Activated naive CD4-positive, alpha-beta T cell treated with anti-CD3 and anti-CD28 coated beads, Interleukin-2, amount 50 U/mL, for 24 hours (primary cell): ENCODE measurements at regions not wholly inside any gene's neighbourhood (a gene's known extent, or its start where the extent isn't known, plus 50 kb on each side); places are given as distances from the start of the nearest gene placed in this dataset.
"Not testable (repeated sequence)": the region's sequence is repeated elsewhere in the genome, so short reads cannot be mapped to it uniquely, and the experiment has no call there.

ENCODE experiments used
- H3K27ac Mint-ChIP-seq: one replicate; pipeline ENCODE4 v1.8.0; 2021; ENCODE audit warnings: mild to moderate bottlenecking, mixed read lengths
- H3K27me3 Mint-ChIP-seq: one replicate; pipeline ENCODE4 v1.8.0; 2021; ENCODE audit warnings: mixed read lengths
- H3K36me3 Mint-ChIP-seq: one replicate; pipeline ENCODE4 v1.8.0; 2021; ENCODE audit warnings: mixed read lengths
- H3K4me1 Mint-ChIP-seq: one replicate; pipeline ENCODE4 v1.8.0; 2021; ENCODE audit warnings: mixed read lengths
- H3K4me3 Mint-ChIP-seq: one replicate; pipeline ENCODE4 v1.8.0; 2021; ENCODE audit warnings: mild to moderate bottlenecking, mixed read lengths
- H3K9me3 Mint-ChIP-seq: one replicate; pipeline ENCODE4 v1.8.0; 2021; ENCODE audit warnings: mixed read lengths

GRCh38 chr11:69908511-69909220, 89.5 kb upstream of the FGF3 start:
- H3K27me3 Mint-ChIP-seq: peaks cover 18% of the 10 kb centered on the region
- H3K4me1 Mint-ChIP-seq: no peaks in the 10 kb centered on the region
- no peaks in the 10 kb centered on the region for H3K9me3 Mint-ChIP-seq
- no peaks in the 10 kb centered on the region for H3K36me3 Mint-ChIP-seq
- H3K27ac Mint-ChIP-seq: no peak overlapping the region
- H3K4me3 Mint-ChIP-seq: no peak overlapping the region

- Mint-ChIP-seq H3K9me3 (no peaks in the 10 kb centered on the region), H3K4me3 (no peak overlapping the region), H3K36me3 (no peaks in the 10 kb centered on the region), H3K27ac (no peak overlapping the region), H3K27me3 (peaks cover 19% of the 10 kb centered on the region), H3K4me1 (no peaks in the 10 kb centered on the region)
Measured at GRCh38 chr11:69909561-69910518, 90.6 kb upstream of the FGF3 start.

GRCh38 chr11:69910519-69911309, 91.5 kb upstream of the FGF3 start:
- no peaks in the 10 kb centered on the region for H3K4me1 Mint-ChIP-seq
- H3K27ac Mint-ChIP-seq: no peak overlapping the region
- no peaks in the 10 kb centered on the region for H3K36me3 Mint-ChIP-seq
- no peak overlapping the region for H3K4me3 Mint-ChIP-seq
- no peaks in the 10 kb centered on the region for H3K9me3 Mint-ChIP-seq
- peaks cover 20% of the 10 kb centered on the region for H3K27me3 Mint-ChIP-seq

GRCh38 chr11:69911310-69912160, 92.3 kb upstream of the FGF3 start:
- Mint-ChIP-seq H3K9me3 (no peaks in the 10 kb centered on the region), H3K4me1 (no peaks in the 10 kb centered on the region), H3K27ac (peak overlapping the region; percentile 41), H3K4me3 (no peak overlapping the region), H3K36me3 (no peaks in the 10 kb centered on the region), H3K27me3 (peaks cover 19% of the 10 kb centered on the region)

GRCh38 chr11:69912161-69912910, 93.1 kb upstream of the FGF3 start:
- Mint-ChIP-seq H3K27me3 (peaks cover 13% of the 10 kb centered on the region), H3K9me3 (no peaks in the 10 kb centered on the region), H3K36me3 (no peaks in the 10 kb centered on the region), H3K4me1 (no peaks in the 10 kb centered on the region), H3K4me3 (no peak overlapping the region), H3K27ac (peak overlapping the region; percentile 41)

GRCh38 chr11:69912911-69913451, 93.8 kb upstream of the FGF3 start:
- H3K4me1 Mint-ChIP-seq: no peaks in the 10 kb centered on the region
- H3K4me3 Mint-ChIP-seq: no peak overlapping the region
- peaks cover 13% of the 10 kb centered on the region for H3K27me3 Mint-ChIP-seq
- H3K27ac Mint-ChIP-seq: no peak overlapping the region
- H3K9me3 Mint-ChIP-seq: no peaks in the 10 kb centered on the region
- no peaks in the 10 kb centered on the region for H3K36me3 Mint-ChIP-seq

- H3K36me3 Mint-ChIP-seq: no peaks in the 10 kb centered on the region
- H3K9me3 Mint-ChIP-seq: no peaks in the 10 kb centered on the region
- H3K27me3 Mint-ChIP-seq: peaks cover 8% of the 10 kb centered on the region
- no peaks in the 10 kb centered on the region for H3K4me1 Mint-ChIP-seq
- no peak overlapping the region for H3K4me3 Mint-ChIP-seq
- no peak overlapping the region for H3K27ac Mint-ChIP-seq
Measured at GRCh38 chr11:69913591-69914285, 94.5 kb upstream of the FGF3 start.

- H3K27ac Mint-ChIP-seq: no peak overlapping the region
- H3K9me3 Mint-ChIP-seq: no peaks in the 10 kb centered on the region
- H3K4me3 Mint-ChIP-seq: no peak overlapping the region
- H3K27me3 Mint-ChIP-seq: peaks cover 7% of the 10 kb centered on the region
- no peaks in the 10 kb centered on the region for H3K36me3 Mint-ChIP-seq
- no peaks in the 10 kb centered on the region for H3K4me1 Mint-ChIP-seq
Measured at GRCh38 chr11:69914286-69915150, 95.3 kb upstream of the FGF3 start.

- no peak overlapping the region for H3K4me3 Mint-ChIP-seq
- H3K4me1 Mint-ChIP-seq: no peaks in the 10 kb centered on the region
- H3K9me3 Mint-ChIP-seq: no peaks in the 10 kb centered on the region
- no peak overlapping the region for H3K27ac Mint-ChIP-seq
- H3K27me3 Mint-ChIP-seq: peaks cover 7% of the 10 kb centered on the region
- no peaks in the 10 kb centered on the region for H3K36me3 Mint-ChIP-seq
Measured at GRCh38 chr11:69915151-69915500, 95.9 kb upstream of the FGF3 start.

GRCh38 chr11:69915501-69916250, 96.5 kb upstream of the FGF3 start:
- Mint-ChIP-seq H3K27ac (no peak overlapping the region), H3K4me1 (no peaks in the 10 kb centered on the region), H3K36me3 (no peaks in the 10 kb centered on the region), H3K27me3 (peaks cover 7% of the 10 kb centered on the region), H3K4me3 (no peak overlapping the region), H3K9me3 (no peaks in the 10 kb centered on the region)

- not testable (repeated sequence) for H3K27me3 Mint-ChIP-seq, H3K4me3 Mint-ChIP-seq, H3K27ac Mint-ChIP-seq, H3K4me1 Mint-ChIP-seq, H3K9me3 Mint-ChIP-seq, H3K36me3 Mint-ChIP-seq
Measured at GRCh38 chr11:69916251-69916649, 97.0 kb upstream of the FGF3 start.

GRCh38 chr11:69916806-69917387, 97.7 kb upstream of the FGF3 start:
- Mint-ChIP-seq H3K4me1 (no peaks in the 10 kb centered on the region), H3K9me3 (no peaks in the 10 kb centered on the region), H3K27me3 (peaks cover 4% of the 10 kb centered on the region), H3K4me3 (no peak overlapping the region), H3K36me3 (no peaks in the 10 kb centered on the region), H3K27ac (no peak overlapping the region)
